ENCODE measurements at regions not wholly inside any gene's neighbourhood (a gene's known extent, or its start where the extent isn't known, plus 50 kb on each side); places are given as distances from the start of the nearest gene placed in this dataset.
"Not testable (repeated sequence)": the region's sequence is repeated elsewhere in the genome, so short reads cannot be mapped to it uniquely, and the experiment has no call there.

- DNase-seq = not testable (repeated sequence)
These were observed 51.4 kb upstream of the INPP4B start for GRCh38 chr4:142897518-142897917.

- DNase-seq = no peak
These were observed 54.5 kb upstream of the INPP4B start for GRCh38 chr4:142900622-142901021.

GRCh38 chr4:142901166-142901662 lies 55.1 kb upstream of the INPP4B start:
- DNase-seq = no peak

- DNase-seq = not testable (repeated sequence)
These were observed 57.5 kb upstream of the INPP4B start for GRCh38 chr4:142903617-142904016.

GRCh38 chr4:142909908-142910307 lies 63.8 kb upstream of the INPP4B start:
- DNase-seq = no peak

GRCh38 chr4:142913034-142913433 lies 66.9 kb upstream of the INPP4B start:
- DNase-seq = no peak

- DNase-seq = no peak
These were observed 67.4 kb upstream of the INPP4B start for GRCh38 chr4:142913461-142914030.

- DNase-seq = no peak
These were observed 71.6 kb upstream of the INPP4B start for GRCh38 chr4:142917678-142918077.

GRCh38 chr4:142922720-142923119 lies 76.6 kb upstream of the INPP4B start:
- DNase-seq = no peak

- DNase-seq = no peak
These were observed 77.5 kb upstream of the INPP4B start for GRCh38 chr4:142923619-142924018.

GRCh38 chr4:142925161-142925560 lies 79.1 kb upstream of the INPP4B start:
- DNase-seq = no peak

GRCh38 chr4:142927721-142928120 lies 81.6 kb upstream of the INPP4B start:
- DNase-seq = no peak

GRCh38 chr4:142929526-142929925 lies 83.4 kb upstream of the INPP4B start:
- no peak for DNase-seq

GRCh38 chr4:142933207-142933606 lies 87.1 kb upstream of the INPP4B start:
- no peak for DNase-seq

- no peak for DNase-seq
These were observed 94.6 kb upstream of the INPP4B start for GRCh38 chr4:142940425-142941330.

GRCh38 chr4:142944565-142944964 lies 98.5 kb upstream of the INPP4B start:
- no peak for DNase-seq

GRCh38 chr4:142952821-142953580 lies 106.9 kb upstream of the INPP4B start:
- no peak for DNase-seq

- DNase-seq = no peak
These were observed 108.3 kb upstream of the INPP4B start for GRCh38 chr4:142954415-142954814.

GRCh38 chr4:142955501-142955900 lies 109.4 kb upstream of the INPP4B start:
- DNase-seq = no peak

- no peak for DNase-seq
These were observed 113.1 kb upstream of the INPP4B start for GRCh38 chr4:142959173-142959572.

- no peak for DNase-seq
These were observed 114.0 kb upstream of the INPP4B start for GRCh38 chr4:142960126-142960525.

- no peak for DNase-seq
These were observed 115.0 kb upstream of the INPP4B start for GRCh38 chr4:142960867-142961644.

- DNase-seq = no peak
These were observed 115.8 kb upstream of the INPP4B start for GRCh38 chr4:142961866-142962265.

All from NCI-H2107 (cell line).